Stimulated activated memory B cell treated with anti-CD40 and anti-IgM and Interleukin-4, amounts not matched to agents 10 μg/mL and 1 μg/mL and 100 μg/mL, for 72 hours (primary cell): ENCODE measurements at regions not wholly inside any gene's neighbourhood (a gene's known extent, or its start where the extent isn't known, plus 50 kb on each side); places are given as distances from the start of the nearest gene placed in this dataset.

ENCODE experiments used
- ATAC-seq: fragments of 150-1000 bp; cut with Tn5 transposase; 2 replicates; pipeline ENCODE4 v1.10.0; 2021
- H3K27ac Mint-ChIP-seq: one replicate; pipeline ENCODE4 v1.8.0; 2022; ENCODE audit warnings: mild to moderate bottlenecking, mixed read lengths
- H3K27me3 Mint-ChIP-seq: one replicate; pipeline ENCODE4 v1.8.0; 2022; ENCODE audit warnings: mixed read lengths
- H3K36me3 Mint-ChIP-seq: one replicate; pipeline ENCODE4 v1.8.0; 2022; ENCODE audit warnings: mixed read lengths
- H3K4me1 Mint-ChIP-seq: one replicate; pipeline ENCODE4 v1.8.0; 2022; ENCODE audit warnings: mixed read lengths
- H3K4me3 Mint-ChIP-seq: one replicate; pipeline ENCODE4 v1.8.0; 2022; ENCODE audit warnings: mild to moderate bottlenecking, moderate library complexity, mixed read lengths
- H3K9me3 Mint-ChIP-seq: one replicate; pipeline ENCODE4 v1.8.0; 2022; ENCODE audit warnings: mixed read lengths

- Mint-ChIP-seq H3K4me1 (peaks cover 19% of the 10 kb centered on the region), H3K27me3 (no peaks in the 10 kb centered on the region), H3K9me3 (no peaks in the 10 kb centered on the region), H3K4me3 (no peak overlapping the region), H3K36me3 (no peaks in the 10 kb centered on the region), H3K27ac (peak overlapping the region; percentile 37)
- no peak for ATAC-seq
Measured at GRCh38 chr9:129386812-129387177, 208.7 kb upstream of the IER5L start.

DNA sequence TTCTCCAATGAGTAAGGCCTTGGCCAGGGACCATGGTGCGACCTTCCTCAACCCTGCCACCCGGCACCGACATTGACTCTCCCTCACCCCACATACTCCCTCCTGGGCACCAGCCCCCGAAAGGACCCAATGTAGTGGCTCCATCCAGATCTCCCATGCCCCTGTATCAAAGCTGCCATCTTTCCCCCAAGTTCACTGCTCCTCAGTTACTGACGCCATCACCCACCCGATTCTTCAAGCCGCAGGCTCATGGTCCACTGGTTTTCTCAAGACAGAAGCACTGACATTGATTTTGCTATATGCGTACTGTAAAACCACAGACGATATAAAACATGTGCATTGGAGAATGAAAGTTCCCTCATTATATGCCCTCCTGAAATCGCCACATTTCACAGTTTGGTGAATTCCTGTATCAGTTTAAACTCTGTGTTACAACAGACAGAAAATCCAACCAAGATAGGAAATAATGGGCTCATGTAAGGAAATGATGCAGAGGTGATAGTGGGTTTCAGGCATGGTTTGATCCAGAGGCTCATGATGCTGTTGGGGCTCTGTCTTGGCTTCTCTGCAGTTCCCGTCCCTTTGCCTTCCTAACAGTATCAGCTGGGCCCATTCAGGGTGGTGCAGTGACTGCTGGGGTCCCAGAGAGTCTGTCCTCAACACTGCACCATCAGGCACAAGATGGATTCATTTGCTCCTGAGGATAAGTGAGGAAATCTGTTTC is 207.3 kb upstream of the IER5L start:
- Mint-ChIP-seq H3K27me3 (no peaks in the 10 kb centered on the region), H3K4me1 (peaks cover 19% of the 10 kb centered on the region), H3K9me3 (no peaks in the 10 kb centered on the region), H3K4me3 (peak overlapping the region; percentile 9), H3K27ac (peak overlapping the region; percentile 92), H3K36me3 (no peaks in the 10 kb centered on the region)
- ATAC-seq, result no peak

GRCh38 chr9:129384491-129385210 is 206.6 kb upstream of the IER5L start:
- Mint-ChIP-seq H3K9me3 (no peaks in the 10 kb centered on the region), H3K27ac (peak overlapping the region; percentile 92), H3K4me3 (peak overlapping the region; percentile 81), H3K27me3 (peaks cover under 1% of the 10 kb centered on the region), H3K4me1 (peaks cover 19% of the 10 kb centered on the region), H3K36me3 (no peaks in the 10 kb centered on the region)
- ATAC-seq, result no peak

GRCh38 chr9:129383561-129384490 is 205.8 kb upstream of the IER5L start:
- Mint-ChIP-seq H3K4me1 (peaks cover 19% of the 10 kb centered on the region), H3K9me3 (no peaks in the 10 kb centered on the region), H3K27me3 (peaks cover 9% of the 10 kb centered on the region), H3K36me3 (no peaks in the 10 kb centered on the region), H3K27ac (peak overlapping the region; percentile 92), H3K4me3 (peak overlapping the region; percentile 81)
- ATAC-seq, result peak; percentile 95

GRCh38 chr9:129383019-129383560 is 205.0 kb upstream of the IER5L start:
- H3K4me3 Mint-ChIP-seq, result peak overlapping the region; percentile 81
- no peak for ATAC-seq
- H3K27me3 Mint-ChIP-seq, result peaks cover 16% of the 10 kb centered on the region
- H3K9me3 Mint-ChIP-seq, result no peaks in the 10 kb centered on the region
- H3K36me3 Mint-ChIP-seq, result no peaks in the 10 kb centered on the region
- H3K4me1 Mint-ChIP-seq, result peaks cover 19% of the 10 kb centered on the region
- peak overlapping the region; percentile 92 for H3K27ac Mint-ChIP-seq

DNA sequence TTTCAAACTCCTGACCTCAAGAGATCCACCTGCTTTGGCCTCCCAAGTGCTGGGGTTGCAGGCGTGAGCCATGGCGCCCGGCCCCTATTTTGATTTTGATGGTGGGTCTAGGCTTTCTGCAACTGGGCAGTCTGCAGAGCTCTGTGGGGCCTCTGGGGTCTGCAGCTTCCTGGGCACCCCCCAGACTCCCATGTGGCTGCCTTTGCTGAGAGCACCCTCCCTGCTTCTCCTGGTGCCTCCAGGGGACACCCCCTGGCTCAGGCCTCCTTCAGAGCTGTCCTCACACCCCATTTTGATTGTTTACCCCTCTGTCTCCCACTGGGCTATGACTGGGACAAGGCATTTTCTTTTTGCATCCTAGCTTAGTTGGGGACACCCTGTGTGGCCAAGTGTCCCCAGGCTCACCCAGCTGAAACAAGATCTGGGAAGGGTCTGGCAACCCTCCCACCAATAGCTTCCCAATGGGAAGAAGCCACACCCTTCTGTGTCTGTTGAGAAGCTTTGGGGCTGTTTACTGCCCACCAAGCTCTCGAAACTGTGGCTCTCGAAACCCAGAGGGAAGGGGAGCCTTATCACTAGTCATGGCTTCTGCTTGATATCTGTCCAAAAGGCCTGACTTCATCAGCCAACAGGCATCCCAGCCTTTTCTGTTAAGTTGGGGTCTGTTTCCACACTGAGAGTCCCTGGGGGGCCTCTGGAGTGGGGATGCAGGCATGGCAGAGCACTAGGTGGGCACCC is 204.4 kb upstream of the IER5L start:
- Mint-ChIP-seq H3K9me3 (no peaks in the 10 kb centered on the region), H3K4me1 (peaks cover 19% of the 10 kb centered on the region), H3K36me3 (no peaks in the 10 kb centered on the region), H3K27ac (peak overlapping the region; percentile 92), H3K4me3 (peak overlapping the region; percentile 46), H3K27me3 (peaks cover 18% of the 10 kb centered on the region)
- no peak for ATAC-seq

GRCh38 chr9:129381481-129381957 is 203.5 kb upstream of the IER5L start:
- Mint-ChIP-seq H3K4me1 (peaks cover 19% of the 10 kb centered on the region), H3K4me3 (no peak overlapping the region), H3K9me3 (no peaks in the 10 kb centered on the region), H3K36me3 (no peaks in the 10 kb centered on the region), H3K27me3 (peaks cover 18% of the 10 kb centered on the region), H3K27ac (no peak overlapping the region)
- ATAC-seq, result no peak

- Mint-ChIP-seq H3K4me1 (peaks cover 19% of the 10 kb centered on the region), H3K27ac (no peak overlapping the region), H3K4me3 (no peak overlapping the region), H3K36me3 (no peaks in the 10 kb centered on the region), H3K9me3 (no peaks in the 10 kb centered on the region), H3K27me3 (peaks cover 18% of the 10 kb centered on the region)
- no peak for ATAC-seq
Measured at GRCh38 chr9:129380961-129381401, 202.9 kb upstream of the IER5L start.

DNA sequence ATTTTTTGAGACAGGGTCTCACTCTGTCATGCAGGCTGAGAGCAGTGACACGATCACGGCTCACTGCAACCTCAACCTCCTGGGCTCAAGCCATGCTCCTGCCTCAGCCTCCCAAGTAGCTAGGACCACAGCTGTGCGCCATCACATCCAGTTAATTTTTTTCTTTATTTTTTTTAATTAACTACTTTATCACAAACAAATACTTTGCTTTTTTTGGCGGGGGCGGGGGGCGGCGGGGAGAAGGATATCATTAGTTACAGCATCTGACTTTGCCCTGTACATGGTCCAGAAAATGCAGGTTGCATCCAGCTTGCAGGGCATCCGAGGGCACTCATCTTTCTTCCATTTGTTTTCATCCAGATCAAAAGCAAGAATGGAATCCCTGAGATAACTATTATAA is 201.8 kb upstream of the IER5L start:
- peaks cover 18% of the 10 kb centered on the region for H3K27me3 Mint-ChIP-seq
- H3K9me3 Mint-ChIP-seq, result no peaks in the 10 kb centered on the region
- peaks cover 12% of the 10 kb centered on the region for H3K4me1 Mint-ChIP-seq
- ATAC-seq, result no peak
- H3K4me3 Mint-ChIP-seq, result no peak overlapping the region
- no peak overlapping the region for H3K27ac Mint-ChIP-seq
- H3K36me3 Mint-ChIP-seq, result no peaks in the 10 kb centered on the region

DNA sequence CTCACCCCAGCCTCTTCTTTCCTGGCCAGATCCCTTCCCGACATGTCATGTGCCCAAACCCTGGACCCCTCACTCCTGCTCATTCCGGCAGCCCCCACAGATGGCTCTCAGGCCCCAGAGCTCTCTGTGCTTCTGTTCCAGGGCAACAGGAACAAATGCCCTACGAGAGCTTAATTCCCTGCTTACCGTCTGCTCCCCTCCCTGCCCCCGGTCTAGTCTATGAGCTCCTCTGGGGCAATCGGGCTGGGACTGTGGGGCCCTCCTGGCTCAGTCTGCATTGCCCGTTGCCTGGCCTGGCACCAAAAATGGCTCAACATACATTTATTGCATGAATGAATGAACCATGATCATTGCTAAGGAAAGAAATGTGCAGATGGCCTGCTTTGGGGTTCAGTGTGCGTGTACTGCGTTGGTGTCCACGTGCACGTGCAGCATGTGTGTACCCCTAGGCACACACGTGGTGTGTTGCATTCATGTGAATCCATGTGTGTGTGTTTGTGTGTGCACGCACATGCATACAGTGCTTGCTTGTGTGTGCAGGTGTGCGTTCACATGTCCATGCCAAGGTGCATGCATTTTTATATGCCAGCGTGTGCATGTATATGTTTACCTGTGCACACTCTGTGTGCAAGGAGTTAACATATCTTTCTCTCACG is 201.2 kb upstream of the IER5L start:
- Mint-ChIP-seq H3K27ac (no peak overlapping the region), H3K9me3 (no peaks in the 10 kb centered on the region), H3K4me3 (no peak overlapping the region), H3K36me3 (no peaks in the 10 kb centered on the region), H3K4me1 (peaks cover 8% of the 10 kb centered on the region), H3K27me3 (peaks cover 18% of the 10 kb centered on the region)
- no peak for ATAC-seq

GRCh38 chr9:129377931-129378661 is 200.0 kb upstream of the IER5L start:
- no peaks in the 10 kb centered on the region for H3K36me3 Mint-ChIP-seq
- H3K27ac Mint-ChIP-seq, result no peak overlapping the region
- H3K9me3 Mint-ChIP-seq, result no peaks in the 10 kb centered on the region
- peaks cover 18% of the 10 kb centered on the region for H3K27me3 Mint-ChIP-seq
- H3K4me3 Mint-ChIP-seq, result no peak overlapping the region
- ATAC-seq, result no peak
- peaks cover 4% of the 10 kb centered on the region for H3K4me1 Mint-ChIP-seq

DNA sequence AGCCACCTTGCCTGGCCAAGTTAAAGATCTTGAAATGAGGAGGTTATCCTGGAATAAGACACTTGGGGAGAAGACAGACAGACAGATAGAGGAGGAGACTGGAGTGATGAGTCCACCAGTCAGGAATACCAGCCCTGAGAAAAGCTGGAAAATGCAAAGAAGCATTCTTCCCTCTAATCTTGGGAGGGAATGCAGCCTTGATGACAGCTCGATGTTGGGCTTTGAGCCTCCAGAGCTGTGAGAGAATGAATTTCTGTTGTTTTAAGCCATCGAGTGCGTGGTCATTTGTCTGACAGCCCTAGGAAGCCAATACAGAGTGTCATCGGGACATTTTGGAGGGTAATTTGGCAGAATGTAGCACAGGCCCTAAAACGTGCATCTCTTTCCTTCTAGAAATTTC is 199.1 kb upstream of the IER5L start:
- Mint-ChIP-seq H3K4me1 (no peaks in the 10 kb centered on the region), H3K36me3 (no peaks in the 10 kb centered on the region), H3K4me3 (no peak overlapping the region), H3K9me3 (no peaks in the 10 kb centered on the region), H3K27me3 (peaks cover 18% of the 10 kb centered on the region), H3K27ac (no peak overlapping the region)
- no peak for ATAC-seq

DNA sequence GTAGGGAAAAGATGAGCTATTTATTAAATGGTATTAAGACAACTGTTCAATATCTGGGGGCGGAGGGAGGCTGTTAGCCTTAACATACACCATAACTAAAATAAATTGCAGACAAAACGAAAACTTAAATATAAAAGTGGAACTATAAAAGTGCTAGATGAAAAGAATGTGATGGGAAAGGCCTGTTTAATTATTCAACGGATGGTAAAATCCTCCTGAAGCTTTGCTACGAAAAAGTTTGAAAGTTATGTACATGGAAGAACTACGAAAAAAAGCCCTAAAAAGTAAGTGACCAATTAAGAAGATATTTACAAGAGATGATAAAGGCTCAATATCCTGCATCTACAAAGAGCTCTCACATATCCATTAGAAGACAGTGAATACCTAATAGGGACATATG is 197.8 kb upstream of the IER5L start:
- Mint-ChIP-seq H3K4me1 (no peaks in the 10 kb centered on the region), H3K27ac (no peak overlapping the region), H3K9me3 (no peaks in the 10 kb centered on the region)

More for the DNA sequence above, 197.8 kb upstream of the IER5L start:
- Mint-ChIP-seq H3K27me3 (peaks cover 18% of the 10 kb centered on the region), H3K4me3 (no peak overlapping the region), H3K36me3 (no peaks in the 10 kb centered on the region)
- ATAC-seq, result no peak
